Neutrophil (primary cell): ENCODE measurements at regions not wholly inside any gene's neighbourhood (a gene's known extent, or its start where the extent isn't known, plus 50 kb on each side); places are given as distances from the start of the nearest gene placed in this dataset.

ENCODE experiments used
- H3K27ac ChIP-seq: fragments of 200-600 bp; sonication (generic); 2 replicates; pipeline ENCODE4 v1.5.1; 2016; ENCODE audit warnings: mild to moderate bottlenecking, moderate library complexity
- H3K27me3 ChIP-seq: fragments of 200-600 bp; sonication (generic); 2 replicates; pipeline ENCODE4 v1.6.0; 2016; ENCODE audit warnings: mild to moderate bottlenecking
- H3K36me3 ChIP-seq: fragments of 200-600 bp; sonication (generic); 2 replicates; pipeline ENCODE4 v1.5.1; 2017
- H3K4me1 ChIP-seq, 2 experiments: fragments of 200-600 bp in 1 of 2; sonication (generic) in 1 of 2; 1 replicate in 1 of 2; 2 replicates in 1 of 2; pipeline versions ENCODE4 v1.5.1 to v1.6.1; 2013 to 2016; ENCODE audit warnings: low read depth in 1 of 2, low read length in 1 of 2, mild to moderate bottlenecking in 1 of 2, moderate library complexity in 1 of 2; ENCODE audit not compliant: control insufficient read depth in 1 of 2, insufficient read depth in 1 of 2
- H3K4me3 ChIP-seq, 2 experiments: fragments of 200-600 bp in 1 of 2; sonication (generic) in 1 of 2; 1 replicate in 1 of 2; 2 replicates in 1 of 2; pipeline ENCODE4 v1.5.1; 2013 to 2016; ENCODE audit warnings: low read depth in 1 of 2, low read length in 1 of 2, mild to moderate bottlenecking in 1 of 2, moderate library complexity in 1 of 2
- H3K9me3 ChIP-seq: fragments of 200-600 bp; sonication (generic); 2 replicates; pipeline ENCODE4 v1.5.1; 2016
- CTCF ChIP-seq: fragments of 200-600 bp; sonication (generic); IDR thresholded peaks from 2 replicates; pipeline ENCODE4 v1.5.1; 2016; ENCODE audit warnings: antibody characterized with exemption

GRCh38 chr12:82027612-82028011 is 268.5 kb upstream of the PPFIA2 start:
- Histone ChIP-seq H3K27me3 (no peaks in the 10 kb centered on the region), H3K9me3 (no peaks in the 10 kb centered on the region), H3K27ac (peak overlapping the region; percentile 30), H3K4me1 (peaks cover 0 to 4% of the 10 kb centered on the region in 2 experiments), H3K36me3 (no peaks in the 10 kb centered on the region), H3K4me3 (peak overlapping the region in 1 of 2 experiments; percentile 26)
- TF ChIP-seq CTCF = no peak

- no peak overlapping the region for H3K27ac ChIP-seq
- H3K27me3 ChIP-seq = no peaks in the 10 kb centered on the region
Observed at GRCh38 chr12:82025462-82025861, 266.3 kb upstream of the PPFIA2 start.

GRCh38 chr12:82019533-82019932 is 260.4 kb upstream of the PPFIA2 start:
- TF ChIP-seq CTCF = no peak
- Histone ChIP-seq H3K36me3 (no peaks in the 10 kb centered on the region), H3K4me3 (no peak overlapping the region), H3K27ac (no peak overlapping the region), H3K4me1 (no peaks in the 10 kb centered on the region), H3K9me3 (no peaks in the 10 kb centered on the region), H3K27me3 (no peaks in the 10 kb centered on the region)

More at GRCh38 chr12:82025462-82025861, 266.3 kb upstream of the PPFIA2 start:
- H3K36me3 ChIP-seq = no peaks in the 10 kb centered on the region
- TF ChIP-seq CTCF = no peak
- no peaks in the 10 kb centered on the region for H3K9me3 ChIP-seq
- no peak overlapping the region for H3K4me3 ChIP-seq
- H3K4me1 ChIP-seq = peaks cover 0 to 4% of the 10 kb centered on the region in 2 experiments

- Histone ChIP-seq H3K9me3 (no peaks in the 10 kb centered on the region), H3K4me3 (no peak overlapping the region), H3K27me3 (no peaks in the 10 kb centered on the region), H3K27ac (no peak overlapping the region), H3K4me1 (no peaks in the 10 kb centered on the region), H3K36me3 (no peaks in the 10 kb centered on the region)
- no peak for TF ChIP-seq CTCF
Observed at GRCh38 chr12:82015623-82016347, 256.6 kb upstream of the PPFIA2 start.

GRCh38 chr12:82012176-82012575 is 253.0 kb upstream of the PPFIA2 start:
- H3K4me3 ChIP-seq = no peak overlapping the region
- TF ChIP-seq CTCF = no peak
- no peaks in the 10 kb centered on the region for H3K4me1 ChIP-seq
- H3K36me3 ChIP-seq = no peaks in the 10 kb centered on the region
- H3K9me3 ChIP-seq = no peaks in the 10 kb centered on the region
- H3K27ac ChIP-seq = no peak overlapping the region
- no peaks in the 10 kb centered on the region for H3K27me3 ChIP-seq
